GM13977 (cell line): ENCODE measurements at regions not wholly inside any gene's neighbourhood (a gene's known extent, or its start where the extent isn't known, plus 50 kb on each side); places are given as distances from the start of the nearest gene placed in this dataset.

Source experiments
- DNase-seq: peaks from one replicate; pipeline ENCODE4 v3.0.0; 2012; ENCODE audit warnings: low spot score
- in situ Hi-C: fragments of 300-500 bp; cut with MboI; formaldehyde crosslinking; loops from one replicate; pipeline ENCODE4 v1.12.0; 2022; ENCODE audit warnings: low sequenced_read_pairs, low pct_unique_long_range_greater_than_20kb, mixed read lengths, inconsistent platforms; ENCODE audit not compliant: unreplicated experiment
- TF ChIP-seq, protein P1 (sequence below): IDR thresholded peaks from 2 replicates; pipeline ENCODE4 v1.5.1; 2012; ENCODE audit warnings: mild to moderate bottlenecking, control low read depth; ENCODE audit not compliant: insufficient read depth; ENCODE audit errors: extremely low read depth, missing control alignments

DNA sequence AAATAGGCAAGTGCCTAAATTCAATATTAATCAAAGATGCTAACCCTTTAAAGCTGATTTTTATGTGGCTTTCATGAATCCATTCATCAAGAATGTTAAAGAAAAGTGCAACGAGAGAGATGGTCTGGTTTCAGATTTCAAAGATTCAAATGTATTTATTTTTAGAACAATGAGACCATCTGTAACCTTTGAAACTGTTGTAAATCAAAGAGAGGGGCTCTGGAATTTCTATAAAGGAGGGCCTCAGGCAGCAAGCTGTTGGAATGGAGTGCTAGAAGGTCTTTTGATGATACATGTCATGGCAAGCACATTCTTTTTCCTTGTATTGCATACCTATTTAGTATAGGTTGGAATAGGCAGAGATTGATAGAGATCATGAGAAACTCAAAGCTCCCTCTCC lies 433.0 kb downstream of the LRIG3 start:
- in situ Hi-C loops, result no loop called here
- TF ChIP-seq, protein P1, sequence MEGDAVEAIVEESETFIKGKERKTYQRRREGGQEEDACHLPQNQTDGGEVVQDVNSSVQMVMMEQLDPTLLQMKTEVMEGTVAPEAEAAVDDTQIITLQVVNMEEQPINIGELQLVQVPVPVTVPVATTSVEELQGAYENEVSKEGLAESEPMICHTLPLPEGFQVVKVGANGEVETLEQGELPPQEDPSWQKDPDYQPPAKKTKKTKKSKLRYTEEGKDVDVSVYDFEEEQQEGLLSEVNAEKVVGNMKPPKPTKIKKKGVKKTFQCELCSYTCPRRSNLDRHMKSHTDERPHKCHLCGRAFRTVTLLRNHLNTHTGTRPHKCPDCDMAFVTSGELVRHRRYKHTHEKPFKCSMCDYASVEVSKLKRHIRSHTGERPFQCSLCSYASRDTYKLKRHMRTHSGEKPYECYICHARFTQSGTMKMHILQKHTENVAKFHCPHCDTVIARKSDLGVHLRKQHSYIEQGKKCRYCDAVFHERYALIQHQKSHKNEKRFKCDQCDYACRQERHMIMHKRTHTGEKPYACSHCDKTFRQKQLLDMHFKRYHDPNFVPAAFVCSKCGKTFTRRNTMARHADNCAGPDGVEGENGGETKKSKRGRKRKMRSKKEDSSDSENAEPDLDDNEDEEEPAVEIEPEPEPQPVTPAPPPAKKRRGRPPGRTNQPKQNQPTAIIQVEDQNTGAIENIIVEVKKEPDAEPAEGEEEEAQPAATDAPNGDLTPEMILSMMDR, result no peak
- DNase-seq, result no peak

DNA sequence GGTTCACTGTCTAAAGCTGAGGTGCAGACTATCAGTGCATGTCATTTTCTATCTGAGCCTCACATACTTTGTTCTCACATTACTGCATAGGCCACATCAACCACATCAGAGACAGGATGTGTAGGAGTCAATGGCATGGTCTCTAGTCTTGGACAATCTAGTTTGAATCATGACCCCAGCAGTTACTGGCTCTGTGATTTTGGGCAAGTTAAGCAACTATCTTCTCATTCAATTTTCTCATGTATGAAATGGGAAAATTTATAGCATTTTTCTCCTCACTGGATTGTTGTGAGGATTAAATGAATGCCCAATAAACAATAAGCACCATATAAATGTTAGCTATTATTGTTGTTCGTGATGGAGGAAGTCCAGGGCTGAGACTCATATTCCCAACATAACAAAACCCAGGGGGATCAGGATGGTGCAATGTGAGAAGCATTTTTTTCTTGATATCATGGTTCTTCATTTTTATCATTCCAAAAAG lies 432.6 kb downstream of the LRIG3 start:
- in situ Hi-C loops, result no loop called here
- TF ChIP-seq, protein P1, result no peak
- peak; percentile 13 for DNase-seq

GRCh38 chr12:58489394-58489793 lies 430.9 kb downstream of the LRIG3 start:
- TF ChIP-seq, protein P1, result no peak
- in situ Hi-C loops, result no loop called here
- no peak for DNase-seq

DNA sequence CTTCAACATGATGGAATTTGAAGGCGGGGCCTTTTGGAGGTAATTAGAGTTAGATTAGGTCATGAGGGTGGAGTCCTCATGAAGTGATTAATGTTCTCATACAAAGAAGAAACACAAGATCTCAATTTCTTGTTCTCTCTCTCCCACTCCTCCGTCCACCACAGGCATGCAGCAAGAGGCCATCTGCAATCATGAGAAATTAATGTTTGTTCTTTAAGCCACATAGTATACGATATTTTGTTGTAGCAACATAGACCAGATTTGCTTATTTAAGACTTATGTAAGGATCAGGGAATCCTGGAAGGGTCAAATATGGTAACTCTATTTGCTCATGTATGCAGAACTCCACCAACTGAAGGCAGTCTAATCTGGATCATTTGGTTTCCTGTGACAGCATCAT lies 429.0 kb downstream of the LRIG3 start:
- TF ChIP-seq, protein P1, result no peak
- DNase-seq, result no peak
- in situ Hi-C loops, result no loop called here

DNA sequence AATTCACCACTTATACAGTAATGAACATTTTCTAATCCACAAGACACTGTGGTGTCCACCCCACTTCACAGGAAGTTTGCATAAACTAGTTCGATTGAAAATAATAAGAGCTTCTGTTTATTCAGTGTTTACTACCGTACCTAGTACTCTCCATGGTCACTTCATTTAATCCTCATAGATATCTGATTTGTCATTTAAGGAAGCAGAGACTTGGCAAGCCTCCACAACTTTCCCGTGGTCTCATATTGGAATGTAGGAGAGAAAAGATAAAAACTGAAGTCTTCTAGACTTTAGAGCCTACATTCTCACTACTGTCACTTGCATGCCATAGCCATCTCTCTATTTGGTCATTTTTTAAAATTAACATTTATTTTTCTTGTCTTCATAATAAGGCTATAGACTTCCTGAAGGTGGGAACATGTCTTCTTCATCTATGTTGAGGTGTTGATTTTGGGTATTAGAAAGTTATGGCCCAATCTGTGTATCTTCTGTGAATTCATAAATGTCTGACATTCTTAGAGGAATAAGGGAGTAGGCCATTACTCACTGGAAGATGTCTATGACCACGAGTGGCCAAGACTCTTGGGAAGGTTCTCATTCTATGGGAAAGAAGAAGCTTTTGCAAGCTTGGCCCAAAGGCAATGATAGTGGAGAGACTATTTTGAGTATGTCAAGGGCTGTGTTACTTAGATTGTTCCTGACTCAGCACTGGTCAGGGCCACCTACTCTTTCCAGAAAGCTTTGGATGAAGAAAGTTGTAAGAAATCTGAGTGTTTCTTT lies 423.7 kb downstream of the LRIG3 start:
- in situ Hi-C loops, result no loop called here
- TF ChIP-seq, protein P1, result no peak
- DNase-seq, result no peak

DNA sequence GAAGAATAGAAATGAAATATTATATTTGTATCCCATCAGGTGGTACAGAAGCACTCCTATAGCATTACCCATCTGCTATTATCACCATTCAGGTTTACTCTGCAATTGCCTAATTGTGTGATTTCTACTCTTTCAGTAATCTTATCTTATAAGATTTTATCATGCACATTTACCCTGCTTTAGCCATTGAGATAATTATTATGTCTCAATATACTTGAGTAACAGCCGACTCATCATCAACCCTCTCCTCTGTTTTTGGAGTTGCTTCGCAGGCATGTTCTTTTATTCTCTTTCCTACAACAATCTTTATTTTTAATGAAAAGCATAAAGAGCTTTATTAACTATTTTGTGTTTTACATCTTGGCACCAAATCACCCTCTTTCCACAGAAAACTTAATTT lies 419.9 kb downstream of the LRIG3 start:
- in situ Hi-C loops, result no loop called here
- TF ChIP-seq, protein P1, result no peak
- no peak for DNase-seq
